Pancreas (tissue), 10 donors: ENCODE measurements at regions not wholly inside any gene's neighbourhood (a gene's known extent, or its start where the extent isn't known, plus 50 kb on each side); places are given as distances from the start of the nearest gene placed in this dataset.

Experiments
- ATAC-seq, 4 donors: fragments of 200-7000 bp; cut with Tn5 transposase; one replicate each; pipeline versions ENCODE4 v1.8.0 to v1.9.1; 2020; ENCODE audit warnings: mild to moderate bottlenecking in 4 of 4, moderate library complexity in 4 of 4
- DNase-seq, 6 donors: peaks; one replicate each; pipeline ENCODE4 v3.0.0-alpha.2; 2020
- FAIRE-seq: peaks from 2 replicates; lab custom pipeline; 2012; peaks lifted over from hg19 to GRCh38; lab: Jason Lieb, UNC
- H3K27ac ChIP-seq, 4 donors: fragments of 200-600 bp; sonication (generic); 1 replicate in 3 of 4; 2 replicates in 1 of 4; pipeline versions ENCODE4 v1.5.0 to v1.8.0; 2020
- H3K27me3 ChIP-seq, 4 donors: fragments of 200-600 bp; one replicate each; pipeline ENCODE4 v1.8.0; 2021
- H3K36me3 ChIP-seq, 3 donors: fragments of 200-600 bp; sonication (generic) in 1 of 3; one replicate each; pipeline versions ENCODE4 v1.5.0 to v1.8.0; 2020 to 2021
- H3K4me1 ChIP-seq, 3 donors: fragments of 200-600 bp; one replicate each; pipeline ENCODE4 v1.8.0; 2021
- H3K4me3 ChIP-seq, 4 donors: fragments of 200-600 bp; sonication (generic) in 2 of 4; one replicate each; pipeline versions ENCODE4 v1.5.0 to v1.8.0; 2020 to 2021
- H3K9me3 ChIP-seq, 4 donors: fragments of 200-600 bp; one replicate each; pipeline ENCODE4 v1.8.0; 2021
- WGBS, 2 donors: extraction: QIAGEN DNeasy Blood & Tissue Kit; methylation state at CpG; one replicate each; pipeline ENCODE4 v1.1.7; 2013; 5-methylcytosine and 5-hydroxymethylcytosine counted together
- intact Hi-C, 3 donors: fragments of 100-400 bp; cut with DNase I; formaldehyde crosslinking; loops; one replicate each; pipeline versions ENCODE4 v1.11.1 to v1.14.2; 2022
- TF ChIP-seq, protein P1 (sequence below), 4 donors: fragments of 200-600 bp; sonication (generic) in 3 of 4; IDR thresholded peaks; one replicate each; pipeline versions ENCODE4 v1.5.0 to v1.8.0; 2021; ENCODE audit warnings: antibody characterized with exemption in 4 of 4
- donor health status: healthy with polysubstance abuse.
- donor health status: DM: no; HTN: no; CAD: no; lungs with moderate emphysema.
- donor health status: DM: no; HTN: no; CAD: no.
- donor health status: control.
- donor health status: control.
- donor health status: Bipolar disorder and iron deficiency.
- donor health status: DM: yes; HTN: yes; CAD: no.
- donor health status: DM: no; HTN: no; CAD: no.
- donor health status: DM: no; HTN: no; CAD: no.
- donor health status: DM: yes; HTN: yes; CAD: no.

DNA sequence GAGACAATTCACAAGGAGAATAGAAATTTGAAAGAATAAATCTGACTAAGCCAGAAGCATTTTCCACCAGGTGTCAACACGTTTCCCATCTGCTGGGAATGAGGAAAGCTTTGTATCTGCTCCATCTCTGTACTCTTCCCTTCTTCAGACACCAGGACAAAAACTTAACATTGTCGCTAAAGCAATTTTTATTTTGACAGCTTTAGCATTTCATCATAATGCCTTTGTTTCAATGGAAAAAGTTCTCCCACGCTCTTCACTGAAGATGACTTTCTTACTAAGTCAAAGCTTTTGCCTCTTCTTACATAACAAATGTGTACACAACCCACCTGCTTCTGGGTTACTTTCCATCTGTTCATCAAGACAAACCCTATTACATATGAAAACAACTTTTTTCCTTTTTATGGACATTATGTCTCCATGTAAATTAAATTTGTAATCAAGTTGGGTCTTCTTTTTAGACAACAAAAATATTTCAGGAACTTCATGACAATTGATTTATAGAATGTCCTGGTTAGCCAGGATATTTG lies 141.7 kb upstream of the GUCY1A1 start:
- Histone ChIP-seq H3K27me3 (no peaks in the 10 kb centered on the region), H3K4me3 (no peak overlapping the region), H3K27ac (no peak overlapping the region), H3K4me1 (peaks cover 0 to 2% (median 0%) of the 10 kb centered on the region in 3 donors), H3K36me3 (no peaks in the 10 kb centered on the region), H3K9me3 (no peaks in the 10 kb centered on the region)
- TF ChIP-seq, protein P1, sequence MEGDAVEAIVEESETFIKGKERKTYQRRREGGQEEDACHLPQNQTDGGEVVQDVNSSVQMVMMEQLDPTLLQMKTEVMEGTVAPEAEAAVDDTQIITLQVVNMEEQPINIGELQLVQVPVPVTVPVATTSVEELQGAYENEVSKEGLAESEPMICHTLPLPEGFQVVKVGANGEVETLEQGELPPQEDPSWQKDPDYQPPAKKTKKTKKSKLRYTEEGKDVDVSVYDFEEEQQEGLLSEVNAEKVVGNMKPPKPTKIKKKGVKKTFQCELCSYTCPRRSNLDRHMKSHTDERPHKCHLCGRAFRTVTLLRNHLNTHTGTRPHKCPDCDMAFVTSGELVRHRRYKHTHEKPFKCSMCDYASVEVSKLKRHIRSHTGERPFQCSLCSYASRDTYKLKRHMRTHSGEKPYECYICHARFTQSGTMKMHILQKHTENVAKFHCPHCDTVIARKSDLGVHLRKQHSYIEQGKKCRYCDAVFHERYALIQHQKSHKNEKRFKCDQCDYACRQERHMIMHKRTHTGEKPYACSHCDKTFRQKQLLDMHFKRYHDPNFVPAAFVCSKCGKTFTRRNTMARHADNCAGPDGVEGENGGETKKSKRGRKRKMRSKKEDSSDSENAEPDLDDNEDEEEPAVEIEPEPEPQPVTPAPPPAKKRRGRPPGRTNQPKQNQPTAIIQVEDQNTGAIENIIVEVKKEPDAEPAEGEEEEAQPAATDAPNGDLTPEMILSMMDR (IDR thresholded peaks at IDR 0.05), result no peak
- no peak for DNase-seq
- intact Hi-C loops, result no loop called here
- 83 to 91% methylated on average over 3 of the region's 3 CpGs for WGBS, 2 donors
- ATAC-seq, result no peak
- no peak for FAIRE-seq

DNA sequence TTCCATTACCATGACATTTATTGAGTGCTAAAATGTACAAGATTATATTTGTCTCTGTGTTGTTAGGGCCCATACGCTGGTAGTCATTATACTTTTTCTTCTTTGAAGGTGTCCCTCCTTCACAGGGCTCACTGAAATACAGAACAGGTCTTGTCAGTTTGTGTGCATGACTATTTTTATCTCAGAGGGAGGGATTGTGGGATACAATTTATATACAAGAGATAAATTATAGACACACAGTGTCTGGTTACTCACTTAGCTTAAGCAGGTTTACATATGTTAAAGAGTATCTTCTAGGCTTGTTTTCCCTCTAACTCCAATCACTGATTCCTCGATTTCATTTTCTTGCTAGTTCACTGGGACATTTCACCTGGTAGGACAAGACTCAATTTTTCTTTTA lies 143.3 kb upstream of the GUCY1A1 start:
- intact Hi-C loops, result no loop called here
- ATAC-seq (no peak), DNase-seq (no peak), FAIRE-seq (no peak)
- H3K9me3 ChIP-seq, result no peaks in the 10 kb centered on the region
- no peaks in the 10 kb centered on the region for H3K4me1 ChIP-seq
- WGBS, 2 donors, result 50 to 56% methylated on average over 2 of the region's 2 CpGs
- TF ChIP-seq, protein P1 (IDR thresholded peaks at IDR 0.05), result no peak
- no peaks in the 10 kb centered on the region for H3K27me3 ChIP-seq
- no peak overlapping the region for H3K27ac ChIP-seq
- no peak overlapping the region for H3K4me3 ChIP-seq
- no peaks in the 10 kb centered on the region for H3K36me3 ChIP-seq

DNA sequence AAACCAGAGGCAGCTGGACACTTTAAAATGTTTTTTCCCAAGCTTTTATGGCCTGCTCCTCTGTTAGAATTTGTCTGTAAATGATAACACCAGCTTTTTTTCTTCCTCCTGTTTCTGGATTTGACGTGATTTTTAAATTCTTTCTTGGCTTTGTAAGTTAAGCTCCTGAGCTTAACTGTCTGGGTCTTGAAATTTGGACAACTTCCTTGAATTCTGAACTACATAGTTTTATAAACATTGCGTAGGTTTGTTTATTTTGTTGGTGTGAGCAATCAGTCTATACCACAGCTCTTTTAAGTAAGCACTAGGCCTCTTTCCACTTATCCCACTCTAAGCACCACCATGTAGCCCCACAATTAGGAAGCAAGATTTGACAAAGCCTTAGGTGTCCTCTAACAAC lies 144.4 kb upstream of the GUCY1A1 start:
- Histone ChIP-seq H3K27me3 (no peaks in the 10 kb centered on the region), H3K9me3 (no peaks in the 10 kb centered on the region), H3K4me1 (no peaks in the 10 kb centered on the region), H3K4me3 (no peak overlapping the region), H3K36me3 (no peaks in the 10 kb centered on the region), H3K27ac (no peak overlapping the region)
- TF ChIP-seq, protein P1 (IDR thresholded peaks at IDR 0.05), result no peak
- no peak for FAIRE-seq
- no peak for DNase-seq
- intact Hi-C loops, result no loop called here
- WGBS, 2 donors, result 66 to 79% methylated on average over 2 of the region's 2 CpGs
- no peak for ATAC-seq

DNA sequence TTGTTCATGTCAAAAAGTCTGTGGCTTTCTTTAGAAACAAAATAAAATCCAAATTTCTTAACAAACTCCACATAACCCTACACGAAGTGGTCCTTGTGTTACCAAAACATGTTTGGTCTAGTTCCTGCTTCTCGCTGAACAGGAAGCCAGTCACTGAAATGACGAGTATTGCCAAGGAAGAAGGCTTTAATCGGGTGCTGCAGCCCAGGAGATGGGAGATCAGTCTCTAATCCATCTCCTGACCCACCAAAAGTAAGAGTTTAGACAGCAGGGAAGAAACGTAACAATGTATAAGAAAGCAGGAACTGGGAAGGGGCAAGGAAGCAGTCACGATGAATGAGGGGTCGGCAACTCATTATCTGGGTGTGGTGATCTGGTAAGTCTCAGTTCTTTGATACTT lies 144.6 kb upstream of the MAP9 start:
- no peaks in the 10 kb centered on the region for H3K9me3 ChIP-seq
- TF ChIP-seq, protein P1 (IDR thresholded peaks at IDR 0.05), result no peak
- ATAC-seq (no peak), DNase-seq (no peak), FAIRE-seq (no peak)
- H3K27ac ChIP-seq, result no peak overlapping the region
- WGBS, 2 donors, result 61 to 65% methylated on average over 7 of the region's 7 CpGs
- no peaks in the 10 kb centered on the region for H3K4me1 ChIP-seq
- no peaks in the 10 kb centered on the region for H3K27me3 ChIP-seq
- H3K36me3 ChIP-seq, result no peaks in the 10 kb centered on the region
- intact Hi-C loops, result no loop called here
- no peak overlapping the region for H3K4me3 ChIP-seq

DNA sequence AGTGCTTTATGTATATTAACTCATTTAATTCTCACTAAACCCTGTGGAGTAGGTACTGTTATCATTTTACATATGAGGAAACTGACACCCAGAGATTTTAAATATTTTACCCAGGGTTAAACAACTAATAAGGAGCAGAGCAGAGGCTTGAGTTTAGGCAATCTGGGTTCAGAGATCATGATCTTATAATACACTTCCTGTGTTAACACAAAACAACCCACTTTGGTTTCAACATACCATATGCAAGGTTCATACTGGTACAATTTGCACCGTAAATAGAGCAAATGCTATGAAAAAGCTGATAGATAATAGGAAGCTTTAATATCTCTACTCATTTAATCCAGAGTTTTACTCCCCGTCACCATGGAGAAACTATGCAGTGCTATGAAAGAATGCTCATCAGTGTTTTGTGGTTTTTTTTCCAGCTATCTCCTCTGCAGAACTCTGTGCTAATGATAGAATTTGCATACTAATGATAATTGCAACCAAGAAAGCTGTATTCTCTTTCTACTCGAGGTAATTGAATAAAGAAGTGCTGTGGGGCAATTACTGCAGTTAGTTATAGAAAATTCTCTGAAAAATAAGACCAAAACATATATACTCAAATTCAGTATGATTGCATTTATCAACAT lies 138.8 kb upstream of the MAP9 start:
- no peak overlapping the region for H3K4me3 ChIP-seq
- no peaks in the 10 kb centered on the region for H3K36me3 ChIP-seq
- intact Hi-C loops, result no loop called here
- no peaks in the 10 kb centered on the region for H3K9me3 ChIP-seq
- DNase-seq (no peak), FAIRE-seq (no peak), ATAC-seq (no peak)
- WGBS, 2 donors, result 62 to 76% methylated on average over 3 of the region's 3 CpGs
- H3K4me1 ChIP-seq, result no peaks in the 10 kb centered on the region
- TF ChIP-seq, protein P1 (IDR thresholded peaks at IDR 0.05), result no peak
- no peak overlapping the region for H3K27ac ChIP-seq
- H3K27me3 ChIP-seq, result no peaks in the 10 kb centered on the region
